Keratinocyte (primary cell): ENCODE measurements at regions not wholly inside any gene's neighbourhood (a gene's known extent, or its start where the extent isn't known, plus 50 kb on each side); places are given as distances from the start of the nearest gene placed in this dataset.

Experiments used
- DNase-seq: peaks from one replicate; pipeline ENCODE4 v3.0.0-alpha.2; 2011; ENCODE audit warnings: low read depth, missing footprints, low spot score
- FAIRE-seq: peaks from 2 replicates; lab custom pipeline; 2011; peaks lifted over from hg19 to GRCh38; lab: Jason Lieb, UNC
- H2AFZ ChIP-seq: 2 replicates; pipeline ENCODE4 v1.6.0; 2012; ENCODE audit warnings: low read length, control low read depth, inconsistent platforms; ENCODE audit not compliant: control insufficient read depth
- H3K27ac ChIP-seq: 2 replicates; pipeline ENCODE4 v1.5.1; 2011; ENCODE audit warnings: low read length; ENCODE audit not compliant: control insufficient read depth, insufficient read depth
- H3K27me3 ChIP-seq: 3 replicates; pipeline ENCODE4 v1.6.0; 2011; ENCODE audit warnings: low read length; ENCODE audit not compliant: control insufficient read depth, insufficient read depth; ENCODE audit errors: extremely low read depth
- H3K36me3 ChIP-seq, 2 experiments: 2 replicates in 1 of 2; 3 replicates in 1 of 2; pipeline ENCODE4 v1.5.1; 2011; ENCODE audit warnings: low read length in 2 of 2, mild to moderate bottlenecking in 1 of 2; ENCODE audit not compliant: control insufficient read depth in 2 of 2, insufficient read depth in 2 of 2; ENCODE audit errors: extremely low read depth in 1 of 2
- H3K4me1 ChIP-seq: 3 replicates; pipeline ENCODE4 v1.5.1; 2011; ENCODE audit warnings: low read length; ENCODE audit not compliant: control insufficient read depth, insufficient read depth; ENCODE audit errors: extremely low read depth
- H3K4me2 ChIP-seq: 3 replicates; pipeline ENCODE4 v1.6.0; 2011; ENCODE audit warnings: low read depth, low read length; ENCODE audit not compliant: control insufficient read depth, insufficient read depth; ENCODE audit errors: extremely low read depth
- H3K4me3 ChIP-seq, 3 experiments: fragments of 200-600 bp in 1 of 3; sonication (generic) in 1 of 3; 2 replicates in 2 of 3; 3 replicates in 1 of 3; pipeline ENCODE4 v1.5.1; 2011 to 2016; ENCODE audit warnings: low read length in 3 of 3, mild to moderate bottlenecking in 3 of 3, control low read depth in 2 of 3, inconsistent platforms in 1 of 3, low read depth in 1 of 3, mixed read lengths in 1 of 3, mixed run types in 1 of 3, moderate library complexity in 1 of 3; ENCODE audit not compliant: control insufficient read depth in 2 of 3, insufficient read depth in 2 of 3; ENCODE audit errors: extremely low read depth in 1 of 3
- H3K79me2 ChIP-seq: 2 replicates; pipeline ENCODE4 v1.6.0; 2012; ENCODE audit warnings: low read length; ENCODE audit not compliant: control insufficient read depth, insufficient read depth
- H3K9ac ChIP-seq: 3 replicates; pipeline ENCODE4 v1.6.0; 2011; ENCODE audit warnings: low read length; ENCODE audit not compliant: control insufficient read depth, insufficient read depth; ENCODE audit errors: extremely low read depth
- H3K9me1 ChIP-seq: 3 replicates; pipeline ENCODE4 v1.6.0; 2011; ENCODE audit warnings: low read length; ENCODE audit not compliant: control insufficient read depth, insufficient read depth; ENCODE audit errors: extremely low read depth
- H3K9me3 ChIP-seq: 2 replicates; pipeline ENCODE4 v1.5.1; 2012; ENCODE audit warnings: low read depth, low read length; ENCODE audit not compliant: control insufficient read depth
- H4K20me1 ChIP-seq: 3 replicates; pipeline ENCODE4 v1.6.0; 2011; ENCODE audit warnings: low read length; ENCODE audit not compliant: control insufficient read depth, insufficient read depth; ENCODE audit errors: extremely low read depth
- EZH2 ChIP-seq: IDR thresholded peaks from one replicate; pipeline ENCODE4 v1.6.1; 2012; ENCODE audit warnings: inconsistent platforms, mild to moderate bottlenecking, low read length, moderate library complexity
- dilution Hi-C: fragments of 300-500 bp; cut with MboI; formaldehyde crosslinking; loops from one replicate; pipeline ENCODE4 v1.7.0; 2020; ENCODE audit warnings: low sequenced_read_pairs; ENCODE audit not compliant: extremely low pct_ligation_motif_present
- TF ChIP-seq, protein P1 (sequence below), 3 experiments: IDR thresholded peaks in 1 of 3; conservative IDR thresholded peaks in 1 of 3; optimal IDR thresholded peaks in 1 of 3; 2 replicates in 2 of 3; 3 replicates in 1 of 3; pipeline versions ENCODE3 to v1.5.1; 2011; ENCODE audit warnings: low read length in 3 of 3, mild to moderate bottlenecking in 3 of 3, moderate library complexity in 2 of 3, control low read depth in 1 of 3, inconsistent platforms in 1 of 3; ENCODE audit not compliant: insufficient read depth in 2 of 3; ENCODE audit errors: extremely low read depth in 1 of 3

DNA sequence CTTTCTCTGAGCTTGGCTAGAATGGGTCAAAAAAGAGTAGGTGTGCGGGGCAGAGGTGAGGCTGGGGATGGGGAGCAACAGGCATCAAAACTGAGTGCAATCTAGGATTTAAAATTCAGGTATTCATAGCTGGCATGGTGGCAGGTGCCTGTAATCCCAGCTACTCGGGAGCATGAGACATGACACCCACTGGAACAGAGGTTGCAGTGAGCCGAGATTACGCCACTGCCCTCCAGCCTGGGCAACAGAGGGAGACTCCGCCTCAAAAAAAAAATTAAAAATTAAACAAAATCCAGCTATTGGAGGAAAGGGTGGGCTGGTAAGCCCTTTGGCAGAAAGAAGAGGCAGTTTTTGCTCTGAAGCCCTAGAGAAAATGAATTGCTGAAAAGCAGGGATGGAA lies 485.8 kb upstream of the PROK2 start:
- no peak for DNase-seq
- H3K9me3 ChIP-seq = no peaks in the 10 kb centered on the region
- H4K20me1 ChIP-seq = no peaks in the 10 kb centered on the region
- H3K27ac ChIP-seq = no peak overlapping the region
- no peak overlapping the region for H3K9ac ChIP-seq
- FAIRE-seq = no peak
- no peaks in the 10 kb centered on the region for H3K36me3 ChIP-seq
- H3K4me3 ChIP-seq = no peak overlapping the region
- H2AFZ ChIP-seq = no peak overlapping the region
- TF ChIP-seq, protein P1, sequence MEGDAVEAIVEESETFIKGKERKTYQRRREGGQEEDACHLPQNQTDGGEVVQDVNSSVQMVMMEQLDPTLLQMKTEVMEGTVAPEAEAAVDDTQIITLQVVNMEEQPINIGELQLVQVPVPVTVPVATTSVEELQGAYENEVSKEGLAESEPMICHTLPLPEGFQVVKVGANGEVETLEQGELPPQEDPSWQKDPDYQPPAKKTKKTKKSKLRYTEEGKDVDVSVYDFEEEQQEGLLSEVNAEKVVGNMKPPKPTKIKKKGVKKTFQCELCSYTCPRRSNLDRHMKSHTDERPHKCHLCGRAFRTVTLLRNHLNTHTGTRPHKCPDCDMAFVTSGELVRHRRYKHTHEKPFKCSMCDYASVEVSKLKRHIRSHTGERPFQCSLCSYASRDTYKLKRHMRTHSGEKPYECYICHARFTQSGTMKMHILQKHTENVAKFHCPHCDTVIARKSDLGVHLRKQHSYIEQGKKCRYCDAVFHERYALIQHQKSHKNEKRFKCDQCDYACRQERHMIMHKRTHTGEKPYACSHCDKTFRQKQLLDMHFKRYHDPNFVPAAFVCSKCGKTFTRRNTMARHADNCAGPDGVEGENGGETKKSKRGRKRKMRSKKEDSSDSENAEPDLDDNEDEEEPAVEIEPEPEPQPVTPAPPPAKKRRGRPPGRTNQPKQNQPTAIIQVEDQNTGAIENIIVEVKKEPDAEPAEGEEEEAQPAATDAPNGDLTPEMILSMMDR (optimal IDR thresholded peaks at IDR 0.05 in 1 of 3, IDR thresholded peaks at IDR 0.05 in 1 of 3, conservative IDR thresholded peaks at IDR 0.05 in 1 of 3; ENCODE audit: extremely low read depth in 1 of 3, insufficient read depth in 2 of 3, low read length in 3 of 3) = no peak
- no peak for TF ChIP-seq EZH2
- no peaks in the 10 kb centered on the region for H3K79me2 ChIP-seq
- peaks cover 9% of the 10 kb centered on the region for H3K4me1 ChIP-seq
- dilution Hi-C loops = no loop called here
- no peaks in the 10 kb centered on the region for H3K9me1 ChIP-seq
- no peak overlapping the region for H3K4me2 ChIP-seq
- peaks cover 11% of the 10 kb centered on the region for H3K27me3 ChIP-seq

GRCh38 chr3:72270072-72270681 lies 485.2 kb upstream of the PROK2 start:
- Histone ChIP-seq H3K79me2 (no peaks in the 10 kb centered on the region), H3K9me1 (no peaks in the 10 kb centered on the region), H3K27ac (no peak overlapping the region), H3K4me2 (peak overlapping the region; percentile 25), H3K9me3 (no peaks in the 10 kb centered on the region), H3K4me3 (no peak overlapping the region), H3K4me1 (peaks cover 9% of the 10 kb centered on the region), H3K9ac (no peak overlapping the region), H2AFZ (no peak overlapping the region), H3K27me3 (peaks cover 11% of the 10 kb centered on the region), H3K36me3 (no peaks in the 10 kb centered on the region), H4K20me1 (no peaks in the 10 kb centered on the region)
- DNase-seq (peak; percentile 4), FAIRE-seq (no peak)
- no peak for TF ChIP-seq EZH2
- TF ChIP-seq, protein P1 (optimal IDR thresholded peaks at IDR 0.05 in 1 of 3, IDR thresholded peaks at IDR 0.05 in 1 of 3, conservative IDR thresholded peaks at IDR 0.05 in 1 of 3; ENCODE audit: extremely low read depth in 1 of 3, insufficient read depth in 2 of 3, low read length in 3 of 3) = no peak
- dilution Hi-C loops = no loop called here
